ENCODE measurements at regions not wholly inside any gene's neighbourhood (a gene's known extent, or its start where the extent isn't known, plus 50 kb on each side); places are given as distances from the start of the nearest gene placed in this dataset.

DNA sequence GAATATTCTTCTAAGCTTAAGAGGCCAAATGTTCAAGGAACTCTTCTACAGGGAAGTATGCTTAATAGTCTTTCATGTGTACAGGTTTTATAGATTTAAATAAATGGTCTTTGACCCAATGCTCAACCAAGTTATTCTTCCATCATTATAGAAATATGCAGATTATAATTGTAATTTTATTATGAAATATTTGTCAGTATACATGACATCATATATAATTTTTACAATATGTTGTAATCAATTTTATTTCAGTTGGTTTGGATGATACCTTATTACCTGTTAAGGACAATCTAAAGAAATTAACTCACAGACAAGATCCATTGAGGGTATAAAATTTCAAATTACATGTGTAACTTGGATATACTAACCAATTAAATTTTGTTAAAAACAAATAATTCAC is 1278.3 kb downstream of the SLC16A7 start:
- Histone ChIP-seq H2BK120ac (replicated peaks; ENCODE audit: low read depth, low read length) (no peak overlapping the region), H3K4me1 (replicated peaks in 1 of 4; ENCODE audit: control insufficient read depth in 3 of 4, insufficient read depth in 4 of 4, low read length in 3 of 4) (no peaks in the 10 kb centered on the region; a peak in 1 of 7 replicates), H3K4me2 (ENCODE audit: insufficient read depth in 1 of 2, low read depth in 2 of 2, low read length in 2 of 2) (no peak overlapping the region), H3K18ac (ENCODE audit: extremely low read depth, low read length) (no peak overlapping the region), H4K20me1 (replicated peaks in 1 of 2; ENCODE audit: control insufficient read depth in 1 of 2, insufficient read depth in 2 of 2, low read length in 2 of 2) (no peaks in the 10 kb centered on the region), H3K23me2 (ENCODE audit: low read depth, low read length) (no peaks in the 10 kb centered on the region), H4K8ac (ENCODE audit: extremely low read depth, insufficient read depth, low read length) (no peak overlapping the region), H3K4me3 (ENCODE audit: extremely low read depth in 1 of 4, insufficient read depth in 2 of 4, low read depth in 3 of 4, low read length in 4 of 4) (no peak overlapping the region), H3K9me3 (ENCODE audit: insufficient read depth in 2 of 2, low read depth in 1 of 2, low read length in 1 of 2) (no peaks in the 10 kb centered on the region), H3K27me3 (replicated peaks in 1 of 4; ENCODE audit: control insufficient read depth in 3 of 4, extremely low read depth in 1 of 4, insufficient read depth in 3 of 4, low read length in 3 of 4) (no peaks in the 10 kb centered on the region), H3K27ac (ENCODE audit: low read depth, low read length) (no peak overlapping the region), H2BK12ac (ENCODE audit: low read depth, low read length) (no peak overlapping the region), H3K79me1 (ENCODE audit: low read depth, low read length) (no peaks in the 10 kb centered on the region), H3K79me2 (ENCODE audit: control insufficient read depth in 1 of 2, insufficient read depth in 2 of 2, low read length in 2 of 2) (no peaks in the 10 kb centered on the region), H2BK15ac (ENCODE audit: low read length) (no peak overlapping the region), H2AFZ (ENCODE audit: low read length) (no peak overlapping the region), H2BK5ac (ENCODE audit: low read depth, low read length) (no peak overlapping the region), H4K91ac (replicated peaks; ENCODE audit: insufficient read length, low read length) (no peak overlapping the region), H2AK5ac (ENCODE audit: low read depth, low read length) (no peak overlapping the region), H3K14ac (ENCODE audit: insufficient read length) (no peak overlapping the region), H3K23ac (ENCODE audit: insufficient read length) (no peak overlapping the region), H3K56ac (replicated peaks; ENCODE audit: insufficient read length, low read depth, low read length) (no peak overlapping the region), H3K4ac (replicated peaks; ENCODE audit: insufficient read length, low read depth, low read length) (no peak overlapping the region), H2BK20ac (ENCODE audit: low read length) (no peak overlapping the region), H4K5ac (ENCODE audit: insufficient read length, low read depth, low read length) (no peak overlapping the region), H3K9ac (replicated peaks in 1 of 4; ENCODE audit: extremely low read depth in 1 of 4, low read depth in 3 of 4, low read length in 3 of 4) (no peak overlapping the region), H3K36me3 (ENCODE audit: control insufficient read depth in 2 of 4, insufficient read depth in 4 of 4, low read length in 3 of 4) (no peaks in the 10 kb centered on the region)
- DNase-seq (ENCODE audit: low read depth in 1 of 2, low spot score in 2 of 2) (no peak), FAIRE-seq (no peak)
- CTCF ChIA-PET (ENCODE audit: partially characterized antibody) = no interaction called here
- POLR2A ChIA-PET (ENCODE audit: partially characterized antibody) = no interaction called here
- TF ChIP-seq NANOG (IDR thresholded peaks at IDR 0.05; ENCODE audit: insufficient read depth, low read depth, low read length, poor library complexity, severe bottlenecking) (no peak), KDM1A (IDR thresholded peaks at IDR 0.05; ENCODE audit: borderline replicate concordance, low read length) (no peak), EGR1 (IDR thresholded peaks at IDR 0.05; ENCODE audit: borderline replicate concordance, low read depth, low read length) (no peak), TAF7 (optimal IDR thresholded peaks at IDR 0.05; ENCODE audit: borderline replicate concordance, low read depth, low read length) (no peak), POLR2A (IDR thresholded peaks at IDR 0.05; ENCODE audit: control extremely low read depth in 1 of 2, low read depth in 2 of 2, low read length in 2 of 2) (no peak), CHD1 (IDR thresholded peaks at IDR 0.05; ENCODE audit: low read depth, low read length) (no peak)
- TF ChIP-seq, protein P1, sequence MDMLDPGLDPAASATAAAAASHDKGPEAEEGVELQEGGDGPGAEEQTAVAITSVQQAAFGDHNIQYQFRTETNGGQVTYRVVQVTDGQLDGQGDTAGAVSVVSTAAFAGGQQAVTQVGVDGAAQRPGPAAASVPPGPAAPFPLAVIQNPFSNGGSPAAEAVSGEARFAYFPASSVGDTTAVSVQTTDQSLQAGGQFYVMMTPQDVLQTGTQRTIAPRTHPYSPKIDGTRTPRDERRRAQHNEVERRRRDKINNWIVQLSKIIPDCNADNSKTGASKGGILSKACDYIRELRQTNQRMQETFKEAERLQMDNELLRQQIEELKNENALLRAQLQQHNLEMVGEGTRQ (IDR thresholded peaks at IDR 0.05; ENCODE audit: low read length) = no peak
